ENCODE measurements at regions not wholly inside any gene's neighbourhood (a gene's known extent, or its start where the extent isn't known, plus 50 kb on each side); places are given as distances from the start of the nearest gene placed in this dataset.

DNA sequence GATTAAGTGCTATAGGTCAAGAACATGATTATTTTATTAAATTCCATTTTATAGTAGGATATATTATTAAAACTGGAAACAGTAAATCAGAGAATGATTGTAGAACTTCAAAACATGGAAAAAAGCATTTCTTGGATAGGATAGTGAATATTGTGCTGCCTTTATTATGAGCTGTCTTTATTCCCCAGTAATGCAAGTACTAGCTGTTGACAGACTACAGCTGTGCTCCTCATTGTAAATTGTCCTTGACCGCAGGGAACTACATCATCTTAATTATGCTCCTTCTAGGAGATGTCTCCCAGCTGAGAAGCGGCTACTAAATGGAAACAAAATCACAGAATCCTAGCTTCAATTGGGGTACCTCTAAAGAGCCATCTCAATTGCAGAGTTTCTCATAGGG lies 1457.2 kb upstream of the PCDH7 start:
- no peak overlapping the region for H3K4me3 ChIP-seq (ENCODE audit: low read depth, low read length)
- TF ChIP-seq, protein P1, sequence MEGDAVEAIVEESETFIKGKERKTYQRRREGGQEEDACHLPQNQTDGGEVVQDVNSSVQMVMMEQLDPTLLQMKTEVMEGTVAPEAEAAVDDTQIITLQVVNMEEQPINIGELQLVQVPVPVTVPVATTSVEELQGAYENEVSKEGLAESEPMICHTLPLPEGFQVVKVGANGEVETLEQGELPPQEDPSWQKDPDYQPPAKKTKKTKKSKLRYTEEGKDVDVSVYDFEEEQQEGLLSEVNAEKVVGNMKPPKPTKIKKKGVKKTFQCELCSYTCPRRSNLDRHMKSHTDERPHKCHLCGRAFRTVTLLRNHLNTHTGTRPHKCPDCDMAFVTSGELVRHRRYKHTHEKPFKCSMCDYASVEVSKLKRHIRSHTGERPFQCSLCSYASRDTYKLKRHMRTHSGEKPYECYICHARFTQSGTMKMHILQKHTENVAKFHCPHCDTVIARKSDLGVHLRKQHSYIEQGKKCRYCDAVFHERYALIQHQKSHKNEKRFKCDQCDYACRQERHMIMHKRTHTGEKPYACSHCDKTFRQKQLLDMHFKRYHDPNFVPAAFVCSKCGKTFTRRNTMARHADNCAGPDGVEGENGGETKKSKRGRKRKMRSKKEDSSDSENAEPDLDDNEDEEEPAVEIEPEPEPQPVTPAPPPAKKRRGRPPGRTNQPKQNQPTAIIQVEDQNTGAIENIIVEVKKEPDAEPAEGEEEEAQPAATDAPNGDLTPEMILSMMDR (IDR thresholded peaks at IDR 0.05; ENCODE audit: control insufficient read depth, extremely low read depth, insufficient read depth), result no peak
- no peak for DNase-seq (ENCODE audit: low read depth)

DNA sequence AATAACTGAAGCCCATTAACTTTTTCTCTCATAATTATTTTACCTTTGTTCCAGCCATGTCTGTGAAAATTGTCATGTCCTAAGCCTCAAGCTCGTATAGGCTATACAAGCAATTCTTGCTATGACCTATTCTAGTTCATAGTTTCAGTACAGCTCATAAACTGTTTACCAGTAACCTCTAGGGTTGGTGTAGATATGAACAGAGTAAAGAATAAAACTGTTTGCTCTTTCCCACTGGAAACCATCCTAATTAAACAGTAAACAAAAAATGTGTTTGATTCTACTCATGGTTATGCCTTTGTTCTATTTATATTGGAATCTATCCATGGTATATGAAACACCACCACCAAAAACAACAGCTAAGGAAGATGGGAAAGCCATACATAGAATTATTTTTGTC lies 1444.0 kb upstream of the PCDH7 start:
- DNase-seq (ENCODE audit: low read depth), result peak; percentile 95
- no peak overlapping the region for H3K4me3 ChIP-seq (ENCODE audit: low read depth, low read length)
- TF ChIP-seq, protein P1 (IDR thresholded peaks at IDR 0.05; ENCODE audit: control insufficient read depth, extremely low read depth, insufficient read depth), result no peak

DNA sequence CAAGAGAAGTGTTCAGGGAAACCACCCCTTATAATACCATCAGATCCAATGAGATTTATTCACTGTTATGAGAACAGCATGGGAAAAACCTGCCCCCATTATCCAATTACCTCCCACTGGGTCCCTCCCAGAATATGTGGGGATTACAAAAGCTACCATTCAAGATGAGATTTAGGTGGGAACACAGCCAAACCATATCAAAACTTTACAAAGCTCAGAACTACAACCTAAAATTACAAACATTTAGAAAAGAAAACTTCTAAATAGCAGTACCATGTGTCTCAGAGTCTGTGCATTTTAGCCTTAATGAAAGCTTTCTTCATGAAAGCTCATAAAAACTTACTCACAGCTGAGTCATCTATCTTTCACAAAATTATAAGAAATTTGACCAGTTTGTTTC lies 1442.8 kb upstream of the PCDH7 start:
- no peak overlapping the region for H3K4me3 ChIP-seq (ENCODE audit: low read depth, low read length)
- no peak for DNase-seq (ENCODE audit: low read depth)

DNA sequence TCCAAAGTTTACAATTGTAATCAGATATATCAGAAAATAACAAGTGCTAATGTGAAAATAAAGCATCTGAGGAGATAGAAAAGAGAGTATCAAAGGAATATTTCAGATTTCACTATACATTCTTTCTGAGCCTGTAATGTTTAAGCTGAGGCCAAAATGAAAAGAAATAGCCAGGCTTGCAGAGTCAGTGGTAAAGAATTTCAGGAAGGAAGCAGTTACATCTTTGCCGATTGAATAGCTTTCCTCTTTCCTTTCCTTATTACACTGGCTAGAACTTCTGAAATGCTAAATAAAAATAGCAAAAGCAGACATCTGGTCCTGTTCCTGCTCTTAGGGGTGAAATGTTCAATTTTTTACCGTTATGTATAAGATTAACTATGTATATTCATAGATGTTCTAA lies 1441.6 kb upstream of the PCDH7 start:
- no peak overlapping the region for H3K4me3 ChIP-seq (ENCODE audit: low read depth, low read length)
- DNase-seq (ENCODE audit: low read depth), result no peak

More for the DNA sequence above, 1442.8 kb upstream of the PCDH7 start:
- TF ChIP-seq, protein P1 (IDR thresholded peaks at IDR 0.05; ENCODE audit: control insufficient read depth, extremely low read depth, insufficient read depth), result no peak

DNA sequence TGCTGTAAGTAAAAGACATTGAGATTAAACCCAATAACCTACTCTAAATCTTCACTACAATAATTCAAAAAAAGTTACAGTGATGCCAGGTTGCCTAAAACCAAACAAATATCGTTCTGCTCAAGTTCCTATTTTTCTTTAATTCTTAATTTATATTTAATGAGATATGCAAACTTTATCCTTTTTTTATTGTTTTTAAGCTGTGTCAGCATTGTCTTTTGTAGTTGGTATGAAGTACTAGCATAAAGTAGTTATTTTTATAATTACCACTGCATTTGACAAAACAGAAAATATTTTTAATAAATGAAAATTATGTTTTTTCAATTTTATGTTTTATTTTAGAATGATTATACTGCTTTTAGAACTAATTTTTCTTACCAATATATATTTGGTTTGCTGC lies 1431.1 kb upstream of the PCDH7 start:
- H3K4me3 ChIP-seq (ENCODE audit: low read depth, low read length), result no peak overlapping the region
- DNase-seq (ENCODE audit: low read depth), result no peak
- TF ChIP-seq, protein P1 (IDR thresholded peaks at IDR 0.05; ENCODE audit: control insufficient read depth, extremely low read depth, insufficient read depth), result no peak

More for the DNA sequence above, 1441.6 kb upstream of the PCDH7 start:
- TF ChIP-seq, protein P1 (IDR thresholded peaks at IDR 0.05; ENCODE audit: control insufficient read depth, extremely low read depth, insufficient read depth), result no peak

DNA sequence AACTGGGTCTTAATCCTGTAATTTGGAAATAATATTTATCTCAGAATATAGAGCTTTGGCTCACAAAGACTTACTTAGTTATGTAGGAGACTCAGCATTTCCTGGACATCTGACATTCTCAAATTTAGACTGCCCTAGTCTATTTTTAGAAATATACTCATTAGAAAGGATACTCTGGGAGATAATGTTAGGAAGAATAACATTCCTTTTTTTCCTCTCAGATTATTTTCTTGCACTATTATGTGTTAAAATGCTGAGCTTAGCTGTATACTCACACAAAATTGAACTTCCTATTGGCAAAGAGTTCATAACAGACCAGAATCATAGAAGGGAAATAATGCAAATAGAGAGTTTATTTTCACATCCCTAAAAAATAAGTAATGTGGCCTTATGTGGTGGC lies 1424.9 kb upstream of the PCDH7 start:
- no peak for DNase-seq (ENCODE audit: low read depth)

DNA sequence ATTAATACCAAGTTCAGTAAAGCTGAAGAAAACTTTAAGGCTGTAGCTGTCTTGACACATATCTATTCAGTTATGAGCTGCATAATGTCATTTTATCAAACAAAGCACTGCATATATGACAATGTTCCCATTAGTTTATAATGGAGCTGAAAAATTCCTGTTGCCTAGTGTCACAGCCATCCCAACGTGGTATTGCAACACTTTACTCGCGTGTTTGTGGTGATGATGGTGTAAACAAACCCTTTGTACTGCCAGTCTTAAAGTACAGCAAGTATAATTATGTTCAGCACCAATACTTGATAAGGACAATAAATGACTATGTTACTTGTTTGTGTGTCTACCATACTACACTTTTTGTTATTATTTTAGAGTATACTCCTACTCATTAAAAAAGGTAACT lies 1415.6 kb upstream of the PCDH7 start:
- no peak for DNase-seq (ENCODE audit: low read depth)
- TF ChIP-seq, protein P1 (IDR thresholded peaks at IDR 0.05; ENCODE audit: control insufficient read depth, extremely low read depth, insufficient read depth), result no peak
- no peak overlapping the region for H3K4me3 ChIP-seq (ENCODE audit: low read depth, low read length)

More for the DNA sequence above, 1424.9 kb upstream of the PCDH7 start:
- TF ChIP-seq, protein P1 (IDR thresholded peaks at IDR 0.05; ENCODE audit: control insufficient read depth, extremely low read depth, insufficient read depth), result no peak
- no peak overlapping the region for H3K4me3 ChIP-seq (ENCODE audit: low read depth, low read length)

All from LNCaP clone FGC (cell line).